ENCODE measurements at regions not wholly inside any gene's neighbourhood (a gene's known extent, or its start where the extent isn't known, plus 50 kb on each side); places are given as distances from the start of the nearest gene placed in this dataset.

GRCh38 chr7:26459540-26460193 is 168.0 kb downstream of the SNX10 start:
- DNase-seq = no peak

GRCh38 chr7:26460351-26461085 is 168.9 kb downstream of the SNX10 start:
- DNase-seq = no peak

- DNase-seq = no peak
Measured at GRCh38 chr7:26461518-26461917, 169.9 kb downstream of the SNX10 start.

GRCh38 chr7:26466007-26466406 is 174.3 kb downstream of the SNX10 start:
- no peak for DNase-seq

- DNase-seq = no peak
Measured at GRCh38 chr7:26467104-26467503, 175.4 kb downstream of the SNX10 start.

GRCh38 chr7:26467541-26467940 is 175.9 kb downstream of the SNX10 start:
- DNase-seq = no peak

- DNase-seq = no peak
Measured at GRCh38 chr7:26468625-26469024, 177.0 kb downstream of the SNX10 start.

GRCh38 chr7:26469188-26469587 is 177.5 kb downstream of the SNX10 start:
- DNase-seq = no peak

GRCh38 chr7:26470691-26471090 is 179.0 kb downstream of the SNX10 start:
- no peak for DNase-seq

- DNase-seq = no peak
Measured at GRCh38 chr7:26471306-26472075, 179.8 kb downstream of the SNX10 start.

GRCh38 chr7:26472971-26473370 is 181.3 kb downstream of the SNX10 start:
- DNase-seq = no peak

- no peak for DNase-seq
Measured at GRCh38 chr7:26476271-26476670, 184.6 kb downstream of the SNX10 start.

GRCh38 chr7:26477381-26477990 is 185.8 kb downstream of the SNX10 start:
- no peak for DNase-seq

- DNase-seq = no peak
Measured at GRCh38 chr7:26478550-26478949, 186.9 kb downstream of the SNX10 start.

- DNase-seq = no peak
Measured at GRCh38 chr7:26479581-26479980, 187.9 kb downstream of the SNX10 start.

GRCh38 chr7:26480156-26480555 is 188.5 kb downstream of the SNX10 start:
- DNase-seq = no peak

- DNase-seq = no peak
Measured at GRCh38 chr7:26482927-26483326, 191.3 kb downstream of the SNX10 start.

- DNase-seq = no peak
Measured at GRCh38 chr7:26483843-26484242, 192.2 kb downstream of the SNX10 start.

GRCh38 chr7:26485367-26485934 is 193.8 kb downstream of the SNX10 start:
- peak; percentile 22 for DNase-seq

GRCh38 chr7:26486153-26486552 is 194.5 kb downstream of the SNX10 start:
- DNase-seq = no peak

- DNase-seq = no peak
Measured at GRCh38 chr7:26487780-26488515, 196.3 kb downstream of the SNX10 start.

- DNase-seq = no peak
Measured at GRCh38 chr7:26489391-26489790, 197.7 kb downstream of the SNX10 start.
